Muscle layer of duodenum (tissue), 2 donors: ENCODE measurements at regions not wholly inside any gene's neighbourhood (a gene's known extent, or its start where the extent isn't known, plus 50 kb on each side); places are given as distances from the start of the nearest gene placed in this dataset.

Experiments
- H3K27ac ChIP-seq: one replicate; pipeline ENCODE4 v1.7.0; 2013; ENCODE audit warnings: mild to moderate bottlenecking, low read length
- H3K27me3 ChIP-seq: one replicate; pipeline ENCODE4 v1.7.0; 2013; ENCODE audit warnings: low read depth, mild to moderate bottlenecking, control low read depth, low read length
- H3K36me3 ChIP-seq, 2 donors: one replicate each; pipeline ENCODE4 v1.7.0; 2013; ENCODE audit warnings: low read length in 2 of 2, control low read depth in 1 of 2, mild to moderate bottlenecking in 1 of 2; ENCODE audit not compliant: insufficient read depth in 2 of 2, control insufficient read depth in 1 of 2
- H3K4me1 ChIP-seq, 2 donors: one replicate each; pipeline ENCODE4 v1.7.0; 2013; ENCODE audit warnings: low read length in 2 of 2, mild to moderate bottlenecking in 2 of 2, control low read depth in 1 of 2, moderate library complexity in 1 of 2; ENCODE audit not compliant: insufficient read depth in 2 of 2, control insufficient read depth in 1 of 2
- H3K4me3 ChIP-seq, 2 donors: one replicate each; pipeline ENCODE4 v1.7.0; 2013; ENCODE audit warnings: low read length in 2 of 2, low read depth in 1 of 2, mild to moderate bottlenecking in 1 of 2
- H3K9me3 ChIP-seq, 2 donors: one replicate each; pipeline ENCODE4 v1.7.0; 2013; ENCODE audit warnings: low read length in 2 of 2, control low read depth in 1 of 2, mild to moderate bottlenecking in 1 of 2; ENCODE audit not compliant: control insufficient read depth in 1 of 2
- donor health status: healthy.

GRCh38 chr1:56326056-56326455 lies 253.3 kb downstream of the PLPP3 start:
- Histone ChIP-seq H3K9me3 (no peaks in the 10 kb centered on the region), H3K4me3 (no peak overlapping the region), H3K27me3 (no peaks in the 10 kb centered on the region), H3K27ac (no peak overlapping the region), H3K36me3 (no peaks in the 10 kb centered on the region), H3K4me1 (peaks cover 0 to under 1% of the 10 kb centered on the region in 2 donors)

DNA sequence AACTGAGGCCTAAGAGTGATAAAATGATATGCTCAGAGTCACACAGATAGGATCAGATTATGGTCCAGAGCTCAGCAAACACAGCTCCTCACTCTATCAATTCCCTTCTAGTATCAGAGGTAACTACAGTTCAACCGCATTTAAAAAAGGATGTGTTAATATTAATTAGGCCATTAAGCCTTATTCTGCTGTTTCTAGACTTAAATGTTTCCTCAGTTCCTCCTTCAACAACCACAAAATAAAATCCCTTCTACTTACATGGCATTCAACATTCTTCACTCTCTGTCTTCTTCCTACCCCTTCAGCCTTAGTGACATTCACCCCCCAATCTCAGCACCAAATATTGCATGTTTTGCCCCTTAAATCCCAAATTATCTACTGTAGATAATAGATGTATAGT lies 254.9 kb downstream of the PLPP3 start:
- H3K4me1 ChIP-seq = peaks cover 0 to 9% of the 10 kb centered on the region in 2 donors
- no peak overlapping the region for H3K4me3 ChIP-seq
- no peaks in the 10 kb centered on the region for H3K27me3 ChIP-seq
- no peak overlapping the region for H3K27ac ChIP-seq
- H3K36me3 ChIP-seq = no peaks in the 10 kb centered on the region
- H3K9me3 ChIP-seq = no peaks in the 10 kb centered on the region

DNA sequence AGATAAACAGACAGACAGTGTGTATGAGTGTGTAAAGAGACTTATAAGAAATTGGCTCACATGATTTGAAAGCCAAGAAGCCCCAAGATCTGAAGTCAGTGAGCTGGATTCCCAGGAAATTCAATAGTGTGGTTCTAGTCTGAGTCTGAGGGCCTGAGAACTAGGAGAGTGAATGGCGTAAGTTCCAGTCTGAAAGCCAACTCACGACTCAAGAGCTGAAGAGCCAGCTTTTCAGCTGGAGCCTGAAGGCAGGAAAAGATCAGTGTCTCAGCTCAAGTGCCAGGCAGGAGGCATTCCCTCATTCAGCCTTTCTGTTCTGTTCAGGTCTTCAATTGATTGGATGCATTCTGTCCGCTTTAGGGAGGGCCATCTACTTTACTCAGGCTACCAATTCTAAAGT lies 257.2 kb downstream of the PLPP3 start:
- no peaks in the 10 kb centered on the region for H3K36me3 ChIP-seq

DNA sequence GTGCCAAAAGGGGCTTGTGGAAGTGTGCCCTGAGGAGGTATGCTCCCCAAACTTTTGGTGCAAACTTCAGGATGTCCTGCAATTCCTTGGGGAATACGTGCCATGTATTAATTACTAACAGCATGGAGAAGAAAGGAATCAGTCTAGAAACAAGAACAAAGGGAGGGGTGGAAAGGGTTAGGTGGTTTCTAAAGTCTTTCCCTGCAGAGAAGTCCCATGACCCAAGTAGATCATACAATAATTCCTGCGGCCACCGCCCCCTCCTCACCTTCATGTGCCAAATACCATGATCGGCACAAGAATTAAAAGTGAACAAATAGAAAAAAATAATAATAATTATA lies 258.2 kb downstream of the PLPP3 start:
- Histone ChIP-seq H3K27me3 (no peaks in the 10 kb centered on the region), H3K4me3 (no peak overlapping the region), H3K36me3 (no peaks in the 10 kb centered on the region), H3K4me1 (peaks cover 0 to 9% of the 10 kb centered on the region in 2 donors), H3K9me3 (no peaks in the 10 kb centered on the region), H3K27ac (no peak overlapping the region)

More for the DNA sequence above, 257.2 kb downstream of the PLPP3 start:
- Histone ChIP-seq H3K27me3 (no peaks in the 10 kb centered on the region), H3K4me1 (peaks cover 0 to 9% of the 10 kb centered on the region in 2 donors), H3K27ac (no peak overlapping the region), H3K9me3 (no peaks in the 10 kb centered on the region), H3K4me3 (no peak overlapping the region)

- no peaks in the 10 kb centered on the region for H3K9me3 ChIP-seq
- H3K4me1 ChIP-seq = peaks cover 0 to 9% of the 10 kb centered on the region in 2 donors
- no peak overlapping the region for H3K4me3 ChIP-seq
- H3K27ac ChIP-seq = no peak overlapping the region
- H3K27me3 ChIP-seq = no peaks in the 10 kb centered on the region
- no peaks in the 10 kb centered on the region for H3K36me3 ChIP-seq
Measured at GRCh38 chr1:56320464-56321149, 258.8 kb downstream of the PLPP3 start.

GRCh38 chr1:56317722-56318121 lies 261.6 kb downstream of the PLPP3 start:
- H3K36me3 ChIP-seq = no peaks in the 10 kb centered on the region
- H3K27ac ChIP-seq = no peak overlapping the region
- H3K9me3 ChIP-seq = peaks cover 0 to 4% of the 10 kb centered on the region in 2 donors
- H3K4me3 ChIP-seq = no peak overlapping the region
- H3K4me1 ChIP-seq = peaks cover 0 to 9% of the 10 kb centered on the region in 2 donors
- no peaks in the 10 kb centered on the region for H3K27me3 ChIP-seq

DNA sequence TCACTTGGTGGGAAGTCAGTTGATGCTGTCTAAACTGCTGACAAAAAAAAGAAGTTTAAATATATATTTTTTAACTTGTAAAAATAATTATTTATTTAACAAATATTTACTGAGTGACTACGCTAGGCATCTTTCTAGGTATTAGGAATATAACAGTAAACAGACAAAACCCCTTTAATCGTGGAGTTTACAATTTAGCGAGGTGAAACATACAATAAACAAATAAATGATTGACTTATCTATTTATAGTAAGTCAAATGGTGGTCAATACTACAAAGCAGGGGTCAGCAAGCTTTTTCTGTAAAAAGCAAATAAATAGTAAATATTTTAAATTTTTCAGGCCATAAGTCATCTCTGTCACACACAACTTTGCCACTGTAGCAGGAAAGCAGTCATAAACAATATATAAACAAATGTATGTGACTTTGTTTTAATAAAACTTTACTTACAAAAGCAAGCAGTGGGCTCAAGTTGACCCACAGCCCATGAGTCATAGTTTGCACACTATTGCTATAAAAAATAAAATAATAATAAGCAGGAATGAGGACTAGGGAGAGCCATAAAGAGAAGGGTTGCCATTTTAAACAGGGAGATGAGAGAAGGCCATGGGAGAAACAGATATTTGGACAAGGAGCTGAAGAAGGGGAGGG lies 263.9 kb downstream of the PLPP3 start:
- H3K36me3 ChIP-seq = no peaks in the 10 kb centered on the region
- H3K4me3 ChIP-seq = no peak overlapping the region
- peaks cover 0 to 2% of the 10 kb centered on the region in 2 donors for H3K4me1 ChIP-seq

GRCh38 chr1:56313560-56313959 lies 265.8 kb downstream of the PLPP3 start:
- no peaks in the 10 kb centered on the region for H3K27me3 ChIP-seq
- peaks cover 0 to 4% of the 10 kb centered on the region in 2 donors for H3K9me3 ChIP-seq
- no peaks in the 10 kb centered on the region for H3K4me1 ChIP-seq
- no peaks in the 10 kb centered on the region for H3K36me3 ChIP-seq
- H3K4me3 ChIP-seq = no peak overlapping the region
- no peak overlapping the region for H3K27ac ChIP-seq

More for the DNA sequence above, 263.9 kb downstream of the PLPP3 start:
- H3K27me3 ChIP-seq = no peaks in the 10 kb centered on the region
- H3K9me3 ChIP-seq = peaks cover 0 to 4% of the 10 kb centered on the region in 2 donors
- H3K27ac ChIP-seq = no peak overlapping the region

- Histone ChIP-seq H3K4me3 (no peak overlapping the region), H3K36me3 (no peaks in the 10 kb centered on the region), H3K9me3 (peaks cover 0 to 4% of the 10 kb centered on the region in 2 donors), H3K27ac (no peak overlapping the region), H3K27me3 (no peaks in the 10 kb centered on the region), H3K4me1 (no peaks in the 10 kb centered on the region)
Measured at GRCh38 chr1:56311766-56312165, 267.6 kb downstream of the PLPP3 start.

DNA sequence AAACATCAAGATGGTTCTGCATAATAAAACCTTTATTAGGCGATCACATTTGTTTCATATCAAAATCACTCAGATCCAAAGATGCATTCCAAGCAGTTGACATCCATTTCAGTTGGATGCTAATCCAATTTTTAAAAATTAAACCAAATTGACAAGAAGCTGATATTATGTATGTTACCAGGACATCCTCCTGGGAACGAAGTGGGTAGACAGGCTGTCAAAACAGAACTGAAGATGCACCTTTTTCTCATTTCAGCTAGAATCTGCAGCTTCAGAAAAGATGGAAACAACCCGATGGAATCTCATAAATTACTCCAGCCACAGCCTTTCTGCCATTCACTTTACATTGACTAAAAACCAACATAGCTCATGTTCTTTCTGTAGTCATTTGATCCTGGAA lies 268.4 kb downstream of the PLPP3 start:
- no peak overlapping the region for H3K27ac ChIP-seq

GRCh38 chr1:56309065-56309464 lies 270.3 kb downstream of the PLPP3 start:
- no peak overlapping the region for H3K27ac ChIP-seq
- H3K9me3 ChIP-seq = peaks cover 0 to 2% of the 10 kb centered on the region in 2 donors
- no peak overlapping the region for H3K4me3 ChIP-seq
- H3K27me3 ChIP-seq = no peaks in the 10 kb centered on the region
- H3K4me1 ChIP-seq = no peaks in the 10 kb centered on the region
- no peaks in the 10 kb centered on the region for H3K36me3 ChIP-seq

More for the DNA sequence above, 268.4 kb downstream of the PLPP3 start:
- Histone ChIP-seq H3K27me3 (no peaks in the 10 kb centered on the region), H3K4me3 (no peak overlapping the region), H3K9me3 (peaks cover 0 to 4% of the 10 kb centered on the region in 2 donors), H3K4me1 (no peaks in the 10 kb centered on the region), H3K36me3 (no peaks in the 10 kb centered on the region)
